Left lung (tissue), 4 donors: ENCODE measurements at regions not wholly inside any gene's neighbourhood (a gene's known extent, or its start where the extent isn't known, plus 50 kb on each side); places are given as distances from the start of the nearest gene placed in this dataset.

Source experiments
- ATAC-seq: fragments of 200-7000 bp; cut with Tn5 transposase; one replicate; pipeline ENCODE4 v1.9.1; 2020; ENCODE audit warnings: moderate library complexity
- DNase-seq, 4 donors: peaks; one replicate each; pipeline ENCODE4 v3.0.0-alpha.2; 2013 to 2020
- H3K27ac ChIP-seq, 2 donors: fragments of 200-600 bp; sonication (generic) in 1 of 2; one replicate each; pipeline versions ENCODE4 v1.5.0 to v1.8.0; 2020 to 2021
- H3K27me3 ChIP-seq, 2 donors: fragments of 200-600 bp; sonication (generic) in 1 of 2; one replicate each; pipeline versions ENCODE4 v1.5.0 to v1.8.0; 2020 to 2021
- H3K36me3 ChIP-seq, 2 donors: fragments of 200-600 bp; sonication (generic) in 1 of 2; one replicate each; pipeline versions ENCODE4 v1.5.0 to v1.8.0; 2020 to 2021
- H3K4me1 ChIP-seq, 2 donors: fragments of 200-600 bp; one replicate each; pipeline ENCODE4 v1.8.0; 2021
- H3K4me3 ChIP-seq, 2 donors: fragments of 200-600 bp; sonication (generic) in 1 of 2; one replicate each; pipeline versions ENCODE4 v1.5.0 to v1.8.0; 2020 to 2021; ENCODE audit warnings: mild to moderate bottlenecking in 1 of 2
- H3K9me3 ChIP-seq, 2 donors: fragments of 200-600 bp; sonication (generic) in 1 of 2; one replicate each; pipeline versions ENCODE4 v1.5.0 to v1.8.0; 2020 to 2021
- intact Hi-C, 2 donors: fragments of 100-400 bp; cut with DNase I; formaldehyde crosslinking; loops; one replicate each; pipeline versions ENCODE4 v1.11.2 to v1.14.2; 2022
- TF ChIP-seq, protein P1 (sequence below), 2 donors: fragments of 200-600 bp; sonication (generic) in 1 of 2; IDR thresholded peaks; one replicate each; pipeline versions ENCODE4 v1.5.0 to v1.8.0; 2021; ENCODE audit warnings: antibody characterized with exemption in 2 of 2
- donor health status: DM: no; HTN: yes; CAD: no.
- donor health status: DM: no; HTN: no; CAD: no.

GRCh38 chr2:6410313-6410712 is 455.4 kb downstream of the CMPK2 start:
- H3K27me3 ChIP-seq = no peaks in the 10 kb centered on the region
- intact Hi-C loops = no loop called here
- ATAC-seq (no peak), DNase-seq (no peak)
- no peak overlapping the region for H3K4me3 ChIP-seq
- TF ChIP-seq, protein P1, sequence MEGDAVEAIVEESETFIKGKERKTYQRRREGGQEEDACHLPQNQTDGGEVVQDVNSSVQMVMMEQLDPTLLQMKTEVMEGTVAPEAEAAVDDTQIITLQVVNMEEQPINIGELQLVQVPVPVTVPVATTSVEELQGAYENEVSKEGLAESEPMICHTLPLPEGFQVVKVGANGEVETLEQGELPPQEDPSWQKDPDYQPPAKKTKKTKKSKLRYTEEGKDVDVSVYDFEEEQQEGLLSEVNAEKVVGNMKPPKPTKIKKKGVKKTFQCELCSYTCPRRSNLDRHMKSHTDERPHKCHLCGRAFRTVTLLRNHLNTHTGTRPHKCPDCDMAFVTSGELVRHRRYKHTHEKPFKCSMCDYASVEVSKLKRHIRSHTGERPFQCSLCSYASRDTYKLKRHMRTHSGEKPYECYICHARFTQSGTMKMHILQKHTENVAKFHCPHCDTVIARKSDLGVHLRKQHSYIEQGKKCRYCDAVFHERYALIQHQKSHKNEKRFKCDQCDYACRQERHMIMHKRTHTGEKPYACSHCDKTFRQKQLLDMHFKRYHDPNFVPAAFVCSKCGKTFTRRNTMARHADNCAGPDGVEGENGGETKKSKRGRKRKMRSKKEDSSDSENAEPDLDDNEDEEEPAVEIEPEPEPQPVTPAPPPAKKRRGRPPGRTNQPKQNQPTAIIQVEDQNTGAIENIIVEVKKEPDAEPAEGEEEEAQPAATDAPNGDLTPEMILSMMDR (IDR thresholded peaks at IDR 0.05) = no peak
- H3K9me3 ChIP-seq = no peaks in the 10 kb centered on the region
- no peaks in the 10 kb centered on the region for H3K4me1 ChIP-seq
- H3K36me3 ChIP-seq = no peaks in the 10 kb centered on the region
- no peak overlapping the region for H3K27ac ChIP-seq

GRCh38 chr2:6412533-6413091 is 453.1 kb downstream of the CMPK2 start:
- peak; percentile 33 for ATAC-seq
- no peak overlapping the region for H3K27ac ChIP-seq
- H3K36me3 ChIP-seq = no peaks in the 10 kb centered on the region
- H3K27me3 ChIP-seq = no peaks in the 10 kb centered on the region
- no peaks in the 10 kb centered on the region for H3K4me1 ChIP-seq
- DNase-seq = no peak
- TF ChIP-seq, protein P1 (IDR thresholded peaks at IDR 0.05) = no peak
- H3K4me3 ChIP-seq = no peak overlapping the region
- H3K9me3 ChIP-seq = no peaks in the 10 kb centered on the region
- intact Hi-C loops = no loop called here

DNA sequence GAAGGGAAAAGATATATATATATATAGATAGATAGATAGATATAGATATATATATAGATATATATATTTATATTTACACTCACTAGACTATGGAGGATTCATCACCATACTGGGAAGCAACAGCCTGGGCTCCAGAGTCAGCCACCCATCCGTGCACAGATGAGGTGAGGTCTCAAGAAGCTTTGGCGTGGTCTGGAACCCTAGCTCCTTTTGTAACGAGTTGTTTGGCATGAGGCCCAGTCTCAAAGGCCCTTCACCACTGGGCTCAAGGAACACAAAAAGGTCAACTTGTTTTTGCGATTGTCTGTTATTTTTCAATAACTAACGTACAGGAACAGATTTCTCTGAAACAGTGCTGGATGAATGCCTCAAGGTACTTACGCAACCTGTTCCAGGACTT is 448.7 kb downstream of the CMPK2 start:
- ATAC-seq (no peak), DNase-seq (no peak)
- TF ChIP-seq, protein P1 (IDR thresholded peaks at IDR 0.05) = no peak
- H3K9me3 ChIP-seq = no peaks in the 10 kb centered on the region
- no peaks in the 10 kb centered on the region for H3K4me1 ChIP-seq
- no peaks in the 10 kb centered on the region for H3K27me3 ChIP-seq
- no peaks in the 10 kb centered on the region for H3K36me3 ChIP-seq
- no peak overlapping the region for H3K27ac ChIP-seq
- no peak overlapping the region for H3K4me3 ChIP-seq
- intact Hi-C loops = no loop called here

GRCh38 chr2:6418291-6418690 is 447.4 kb downstream of the CMPK2 start:
- no peaks in the 10 kb centered on the region for H3K9me3 ChIP-seq
- no peaks in the 10 kb centered on the region for H3K36me3 ChIP-seq
- H3K4me1 ChIP-seq = no peaks in the 10 kb centered on the region
- H3K27ac ChIP-seq = no peak overlapping the region
- TF ChIP-seq, protein P1 (IDR thresholded peaks at IDR 0.05) = no peak
- no peaks in the 10 kb centered on the region for H3K27me3 ChIP-seq
- no peak overlapping the region for H3K4me3 ChIP-seq
- intact Hi-C loops = no loop called here
- ATAC-seq (no peak), DNase-seq (no peak)

GRCh38 chr2:6421138-6421730 is 444.5 kb downstream of the CMPK2 start:
- no peaks in the 10 kb centered on the region for H3K27me3 ChIP-seq
- intact Hi-C loops = no loop called here
- DNase-seq = no peak
- H3K27ac ChIP-seq = no peak overlapping the region
- no peak overlapping the region for H3K4me3 ChIP-seq
- ATAC-seq = no peak
- no peaks in the 10 kb centered on the region for H3K36me3 ChIP-seq
- no peaks in the 10 kb centered on the region for H3K9me3 ChIP-seq
- TF ChIP-seq, protein P1 (IDR thresholded peaks at IDR 0.05) = no peak
- H3K4me1 ChIP-seq = no peaks in the 10 kb centered on the region
